ENCODE measurements at regions not wholly inside any gene's neighbourhood (a gene's known extent, or its start where the extent isn't known, plus 50 kb on each side); places are given as distances from the start of the nearest gene placed in this dataset.

GRCh38 chr4:166277401-166277800 is 404.4 kb downstream of the TLL1 start:
- Histone ChIP-seq H4K91ac (replicated peaks; ENCODE audit: insufficient read length, low read length) (no peak overlapping the region), H3K36me3 (ENCODE audit: control insufficient read depth in 2 of 4, insufficient read depth in 4 of 4, low read length in 3 of 4) (no peaks in the 10 kb centered on the region), H4K20me1 (replicated peaks in 1 of 2; ENCODE audit: control insufficient read depth in 1 of 2, insufficient read depth in 2 of 2, low read length in 2 of 2) (no peaks in the 10 kb centered on the region), H3K23ac (ENCODE audit: insufficient read length) (no peak overlapping the region), H2AK5ac (ENCODE audit: low read depth, low read length) (no peak overlapping the region), H3K4me1 (replicated peaks in 1 of 4; ENCODE audit: control insufficient read depth in 3 of 4, insufficient read depth in 4 of 4, low read length in 3 of 4) (no peaks in the 10 kb centered on the region), H2BK15ac (ENCODE audit: low read length) (no peak overlapping the region), H3K9ac (replicated peaks in 1 of 4; ENCODE audit: extremely low read depth in 1 of 4, low read depth in 3 of 4, low read length in 3 of 4) (no peak overlapping the region), H3K14ac (ENCODE audit: insufficient read length) (no peak overlapping the region), H2BK12ac (ENCODE audit: low read depth, low read length) (no peak overlapping the region), H3K18ac (ENCODE audit: extremely low read depth, low read length) (no peak overlapping the region), H2BK5ac (ENCODE audit: low read depth, low read length) (no peak overlapping the region), H3K4me2 (ENCODE audit: insufficient read depth in 1 of 2, low read depth in 2 of 2, low read length in 2 of 2) (no peak overlapping the region), H3K27me3 (replicated peaks in 1 of 4; ENCODE audit: control insufficient read depth in 3 of 4, extremely low read depth in 1 of 4, insufficient read depth in 3 of 4, low read length in 3 of 4) (no peaks in the 10 kb centered on the region), H3K79me1 (ENCODE audit: low read depth, low read length) (no peaks in the 10 kb centered on the region), H3K9me3 (ENCODE audit: insufficient read depth in 2 of 2, low read depth in 1 of 2, low read length in 1 of 2) (no peaks in the 10 kb centered on the region), H2AFZ (ENCODE audit: low read length) (no peak overlapping the region), H2BK120ac (replicated peaks; ENCODE audit: low read depth, low read length) (no peak overlapping the region), H3K79me2 (ENCODE audit: control insufficient read depth in 1 of 2, insufficient read depth in 2 of 2, low read length in 2 of 2) (no peaks in the 10 kb centered on the region), H3K27ac (ENCODE audit: low read depth, low read length) (no peak overlapping the region), H2BK20ac (ENCODE audit: low read length) (no peak overlapping the region), H3K56ac (replicated peaks; ENCODE audit: insufficient read length, low read depth, low read length) (no peak overlapping the region), H3K4ac (replicated peaks; ENCODE audit: insufficient read length, low read depth, low read length) (no peak overlapping the region), H4K5ac (ENCODE audit: insufficient read length, low read depth, low read length) (no peak overlapping the region), H4K8ac (ENCODE audit: extremely low read depth, insufficient read depth, low read length) (no peak overlapping the region), H3K23me2 (ENCODE audit: low read depth, low read length) (no peaks in the 10 kb centered on the region), H3K4me3 (ENCODE audit: extremely low read depth in 1 of 4, insufficient read depth in 2 of 4, low read depth in 3 of 4, low read length in 4 of 4) (no peak overlapping the region)
- ChIA-PET CTCF (ENCODE audit: partially characterized antibody) (interaction anchor here (0.6 kb wide), 1 partner anchor 528 kb away, joined by 3 read pairs; no protein-coding TSS in a partner anchor), POLR2A (ENCODE audit: partially characterized antibody) (no interaction called here)
- WGBS, 2 experiments (ENCODE audit: extremely low coverage in 1 of 2, insufficient coverage in 1 of 2, insufficient read length in 1 of 2, insufficient replicate concordance in 2 of 2, low coverage in 1 of 2, low lambda C conversion rate in 2 of 2, missing lambda C conversion rate in 1 of 2), result 76% methylated on average over 1 of the region's 1 CpG; no CpG with 5 or more reads in 1 of the 2 experiments
- no peak for DNase-seq (ENCODE audit: low read depth in 1 of 2, low spot score in 2 of 2)
- no peak for FAIRE-seq
- TF ChIP-seq CBX5 (IDR thresholded peaks at IDR 0.05; ENCODE audit: low read depth, low read length), result no peak
